ENCODE measurements at regions not wholly inside any gene's neighbourhood (a gene's known extent, or its start where the extent isn't known, plus 50 kb on each side); places are given as distances from the start of the nearest gene placed in this dataset.

DNA sequence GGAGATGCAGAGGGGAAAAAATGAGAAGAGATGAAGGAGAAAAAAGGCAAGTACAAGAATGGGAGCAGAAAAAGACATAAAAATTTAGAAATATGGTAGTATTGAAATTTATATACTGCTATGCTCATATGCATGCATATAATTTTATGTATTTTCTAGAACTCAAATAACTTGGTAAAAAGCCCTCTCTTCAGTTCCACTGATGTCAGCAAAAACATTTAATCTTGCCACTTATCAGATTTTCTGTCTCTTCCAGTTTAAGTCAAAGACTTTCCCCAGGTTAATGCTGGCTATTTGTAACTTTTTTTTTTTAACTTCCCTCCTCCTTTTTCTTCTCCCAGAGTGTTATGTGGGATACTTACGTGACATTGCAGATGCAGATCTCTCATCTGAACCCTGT lies 617.5 kb upstream of the CPEB2 start:
- TF ChIP-seq, protein P1, sequence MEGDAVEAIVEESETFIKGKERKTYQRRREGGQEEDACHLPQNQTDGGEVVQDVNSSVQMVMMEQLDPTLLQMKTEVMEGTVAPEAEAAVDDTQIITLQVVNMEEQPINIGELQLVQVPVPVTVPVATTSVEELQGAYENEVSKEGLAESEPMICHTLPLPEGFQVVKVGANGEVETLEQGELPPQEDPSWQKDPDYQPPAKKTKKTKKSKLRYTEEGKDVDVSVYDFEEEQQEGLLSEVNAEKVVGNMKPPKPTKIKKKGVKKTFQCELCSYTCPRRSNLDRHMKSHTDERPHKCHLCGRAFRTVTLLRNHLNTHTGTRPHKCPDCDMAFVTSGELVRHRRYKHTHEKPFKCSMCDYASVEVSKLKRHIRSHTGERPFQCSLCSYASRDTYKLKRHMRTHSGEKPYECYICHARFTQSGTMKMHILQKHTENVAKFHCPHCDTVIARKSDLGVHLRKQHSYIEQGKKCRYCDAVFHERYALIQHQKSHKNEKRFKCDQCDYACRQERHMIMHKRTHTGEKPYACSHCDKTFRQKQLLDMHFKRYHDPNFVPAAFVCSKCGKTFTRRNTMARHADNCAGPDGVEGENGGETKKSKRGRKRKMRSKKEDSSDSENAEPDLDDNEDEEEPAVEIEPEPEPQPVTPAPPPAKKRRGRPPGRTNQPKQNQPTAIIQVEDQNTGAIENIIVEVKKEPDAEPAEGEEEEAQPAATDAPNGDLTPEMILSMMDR (IDR thresholded peaks at IDR 0.05) = no peak
- no peak for TF ChIP-seq POLR2A (IDR thresholded peaks at IDR 0.05; ENCODE audit: low read depth)

All from esophagus muscularis mucosa (tissue), 3 donors.